22Rv1 (cell line): ENCODE measurements at regions not wholly inside any gene's neighbourhood (a gene's known extent, or its start where the extent isn't known, plus 50 kb on each side); places are given as distances from the start of the nearest gene placed in this dataset.

ENCODE experiments used
- H3K27ac ChIP-seq: fragments of 450-650 bp; 2 replicates; pipeline ENCODE4 v1.5.1; 2017
- CTCF ChIP-seq: fragments of 450-650 bp; IDR thresholded peaks from 2 replicates; pipeline ENCODE4 v1.5.1; 2017; ENCODE audit warnings: mild to moderate bottlenecking
- ZFX ChIP-seq: fragments of 450-650 bp; IDR thresholded peaks from 2 replicates; pipeline ENCODE4 v1.6.1; 2017; ENCODE audit warnings: antibody characterized with exemption, borderline replicate concordance

DNA sequence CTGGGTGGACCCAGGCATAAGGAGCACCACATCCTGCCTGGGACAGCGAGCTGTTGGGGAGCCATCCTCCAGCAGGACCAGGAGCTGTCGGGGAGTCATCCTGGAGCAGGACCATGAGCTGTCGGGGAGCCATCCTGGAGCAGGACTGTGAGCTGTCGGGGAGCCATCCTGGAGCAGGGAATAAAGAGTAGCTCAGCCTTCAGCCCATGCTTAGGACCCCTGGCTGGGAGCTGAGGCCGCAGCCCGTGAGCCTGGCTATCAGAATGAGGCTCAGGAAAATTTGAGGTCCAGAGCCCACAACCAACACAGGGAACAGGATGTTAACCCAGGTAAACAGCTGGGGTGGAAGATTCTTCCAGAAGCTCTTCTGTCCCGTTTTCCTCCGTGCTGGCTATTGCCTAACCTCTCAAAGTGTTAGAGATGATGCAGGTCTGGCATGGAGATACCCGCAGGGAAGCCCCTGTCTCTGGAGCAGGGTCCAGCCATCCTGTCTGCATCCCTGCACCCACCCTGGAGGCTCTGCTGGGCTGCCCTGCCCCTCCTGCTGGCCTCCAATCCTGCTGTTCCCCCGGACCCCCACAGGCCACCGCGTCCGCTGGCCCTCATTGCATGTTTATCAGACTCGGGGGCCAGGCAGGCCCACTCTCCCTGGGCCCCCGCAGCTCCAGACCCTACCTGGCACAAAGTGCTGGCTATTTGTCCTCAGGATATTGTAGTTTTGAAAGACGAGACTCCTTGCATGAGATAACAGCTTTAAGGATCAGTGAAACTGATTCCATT, 243.5 kb upstream of the MYT1L start:
- no peak overlapping the region for H3K27ac ChIP-seq
- TF ChIP-seq CTCF (no peak), ZFX (no peak)

- no peak for TF ChIP-seq CTCF
- no peak for TF ChIP-seq ZFX
- no peak overlapping the region for H3K27ac ChIP-seq
Observed at GRCh38 chr2:2573658-2574293, 242.7 kb upstream of the MYT1L start.

GRCh38 chr2:2573205-2573604, 242.1 kb upstream of the MYT1L start:
- TF ChIP-seq ZFX (no peak), CTCF (no peak)
- H3K27ac ChIP-seq: no peak overlapping the region

DNA sequence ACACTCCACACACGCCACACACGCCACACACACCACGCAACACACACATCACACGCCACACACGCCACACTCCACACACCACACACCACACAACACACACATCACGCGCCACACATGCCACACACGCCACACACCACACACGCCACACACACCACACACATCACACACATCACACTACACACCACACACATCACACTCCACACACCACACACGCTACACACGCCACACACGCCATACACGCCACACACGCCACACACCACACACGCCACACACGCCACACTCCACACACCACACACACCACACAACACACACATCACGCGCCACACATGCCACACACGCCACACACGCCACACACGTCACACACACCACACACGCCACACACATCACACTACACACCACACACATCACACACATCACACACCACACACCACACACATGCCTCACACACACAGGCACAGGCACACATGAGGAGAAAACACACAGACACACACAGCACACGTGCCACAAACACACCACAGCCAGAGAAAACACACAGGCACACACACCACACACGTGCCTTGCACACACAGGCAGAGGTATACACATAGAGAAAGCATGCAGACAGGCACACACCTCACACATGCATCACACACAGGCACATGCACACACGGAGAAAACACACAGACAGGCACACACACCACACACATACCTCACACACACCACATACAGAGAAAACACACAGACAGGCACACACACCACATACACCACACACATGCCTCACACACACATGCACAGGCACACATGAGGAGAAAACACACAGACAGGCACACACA, 241.5 kb upstream of the MYT1L start:
- no peak for TF ChIP-seq ZFX
- H3K27ac ChIP-seq: no peak overlapping the region

DNA sequence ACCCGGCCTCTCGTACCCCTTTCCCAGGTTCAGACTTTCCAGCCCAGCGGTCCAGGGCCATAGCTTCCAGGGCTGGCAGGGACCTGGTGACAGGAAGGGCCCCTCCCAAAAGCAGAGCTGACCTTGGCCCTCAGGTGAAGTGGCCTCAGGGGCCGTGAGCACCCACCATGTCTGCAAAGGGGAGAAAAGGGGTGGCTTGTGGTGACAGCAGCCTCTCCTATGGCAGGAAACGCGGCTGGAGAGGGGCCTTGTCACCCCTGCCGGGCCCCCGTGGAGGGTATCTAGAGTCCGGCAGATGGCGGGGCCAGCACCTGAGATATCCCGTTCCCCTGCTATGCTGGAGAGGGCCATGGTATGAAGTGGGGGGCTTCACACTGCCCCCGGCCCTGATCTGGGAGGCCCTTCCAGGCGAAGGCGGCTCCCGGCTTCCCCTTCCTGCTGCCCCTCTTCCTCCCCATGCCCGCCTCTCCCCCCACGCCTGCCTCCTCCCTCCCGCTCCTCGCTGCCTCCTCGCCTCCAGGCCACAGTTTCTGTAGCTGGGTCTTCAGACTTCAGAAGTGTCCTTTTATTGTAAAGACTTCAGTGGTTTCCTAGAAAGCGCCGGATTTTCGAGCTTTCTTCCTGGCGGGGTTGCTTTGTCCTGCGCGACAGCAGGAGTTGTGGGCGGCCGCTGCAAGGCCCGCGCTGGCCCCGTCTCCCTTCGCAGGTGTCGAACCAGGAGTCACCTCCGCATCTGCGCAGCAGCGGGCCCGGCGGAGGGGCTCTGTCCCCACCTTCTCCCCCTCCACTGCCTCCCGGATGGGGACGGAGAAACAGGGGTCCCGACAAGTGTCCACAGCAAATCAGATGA, 240.5 kb upstream of the MYT1L start:
- no peak for TF ChIP-seq CTCF
- no peak for TF ChIP-seq ZFX
- no peak overlapping the region for H3K27ac ChIP-seq

GRCh38 chr2:2570871-2571270, 239.8 kb upstream of the MYT1L start:
- TF ChIP-seq CTCF (no peak), ZFX (no peak)

DNA sequence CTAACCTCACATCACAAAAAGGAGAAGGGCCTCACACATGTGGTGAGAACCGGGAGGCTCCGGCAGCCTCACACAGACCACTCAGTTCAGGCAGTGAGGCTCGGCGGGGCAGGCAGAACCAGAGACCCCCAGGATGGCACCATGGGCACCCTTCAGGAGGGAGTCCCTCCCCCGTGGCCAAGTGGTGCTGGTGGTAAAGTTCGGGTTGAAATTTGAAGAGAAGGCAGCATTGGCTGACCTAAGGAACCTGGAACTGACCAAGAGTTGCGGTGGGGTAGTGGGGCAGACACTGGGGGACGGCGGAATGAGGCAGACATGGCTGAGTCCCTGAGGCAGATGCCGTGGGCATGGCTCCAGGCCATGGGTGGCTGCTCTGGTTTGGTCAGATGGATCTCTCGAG, 239.3 kb upstream of the MYT1L start:
- no peak overlapping the region for H3K27ac ChIP-seq
- no peak for TF ChIP-seq ZFX
- no peak for TF ChIP-seq CTCF

More at GRCh38 chr2:2570871-2571270, 239.8 kb upstream of the MYT1L start:
- no peak overlapping the region for H3K27ac ChIP-seq
